GM12872 (cell line): ENCODE measurements at regions not wholly inside any gene's neighbourhood (a gene's known extent, or its start where the extent isn't known, plus 50 kb on each side); places are given as distances from the start of the nearest gene placed in this dataset.

Source experiments
- TF ChIP-seq, protein P1 (sequence below): IDR thresholded peaks from 3 replicates; pipeline ENCODE4 v1.5.1; 2011; ENCODE audit warnings: low read depth, mild to moderate bottlenecking, low read length, moderate library complexity; ENCODE audit not compliant: insufficient read depth

GRCh38 chr1:217953330-217953729 is 322.2 kb downstream of the SPATA17 start:
- TF ChIP-seq, protein P1, sequence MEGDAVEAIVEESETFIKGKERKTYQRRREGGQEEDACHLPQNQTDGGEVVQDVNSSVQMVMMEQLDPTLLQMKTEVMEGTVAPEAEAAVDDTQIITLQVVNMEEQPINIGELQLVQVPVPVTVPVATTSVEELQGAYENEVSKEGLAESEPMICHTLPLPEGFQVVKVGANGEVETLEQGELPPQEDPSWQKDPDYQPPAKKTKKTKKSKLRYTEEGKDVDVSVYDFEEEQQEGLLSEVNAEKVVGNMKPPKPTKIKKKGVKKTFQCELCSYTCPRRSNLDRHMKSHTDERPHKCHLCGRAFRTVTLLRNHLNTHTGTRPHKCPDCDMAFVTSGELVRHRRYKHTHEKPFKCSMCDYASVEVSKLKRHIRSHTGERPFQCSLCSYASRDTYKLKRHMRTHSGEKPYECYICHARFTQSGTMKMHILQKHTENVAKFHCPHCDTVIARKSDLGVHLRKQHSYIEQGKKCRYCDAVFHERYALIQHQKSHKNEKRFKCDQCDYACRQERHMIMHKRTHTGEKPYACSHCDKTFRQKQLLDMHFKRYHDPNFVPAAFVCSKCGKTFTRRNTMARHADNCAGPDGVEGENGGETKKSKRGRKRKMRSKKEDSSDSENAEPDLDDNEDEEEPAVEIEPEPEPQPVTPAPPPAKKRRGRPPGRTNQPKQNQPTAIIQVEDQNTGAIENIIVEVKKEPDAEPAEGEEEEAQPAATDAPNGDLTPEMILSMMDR: no peak

DNA sequence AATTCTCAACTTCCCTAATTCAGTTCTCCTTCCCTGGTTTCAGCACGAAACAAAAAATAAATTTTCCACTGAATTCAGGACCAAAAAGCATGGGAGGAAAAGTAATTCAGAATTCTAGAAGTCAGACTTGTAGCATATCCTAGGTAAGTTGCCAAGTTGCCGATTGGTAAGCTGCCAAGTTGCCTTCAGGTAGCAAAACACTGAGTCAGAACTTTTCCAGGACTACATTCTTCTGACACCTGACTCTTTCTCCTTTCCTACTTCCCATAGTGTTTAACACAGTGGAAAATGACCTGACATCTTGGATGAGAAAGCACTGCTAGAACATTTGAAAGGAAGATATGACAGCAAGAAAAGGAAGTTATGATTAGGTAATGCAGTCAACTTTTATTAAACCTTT is 322.8 kb downstream of the SPATA17 start:
- TF ChIP-seq, protein P1: no peak

DNA sequence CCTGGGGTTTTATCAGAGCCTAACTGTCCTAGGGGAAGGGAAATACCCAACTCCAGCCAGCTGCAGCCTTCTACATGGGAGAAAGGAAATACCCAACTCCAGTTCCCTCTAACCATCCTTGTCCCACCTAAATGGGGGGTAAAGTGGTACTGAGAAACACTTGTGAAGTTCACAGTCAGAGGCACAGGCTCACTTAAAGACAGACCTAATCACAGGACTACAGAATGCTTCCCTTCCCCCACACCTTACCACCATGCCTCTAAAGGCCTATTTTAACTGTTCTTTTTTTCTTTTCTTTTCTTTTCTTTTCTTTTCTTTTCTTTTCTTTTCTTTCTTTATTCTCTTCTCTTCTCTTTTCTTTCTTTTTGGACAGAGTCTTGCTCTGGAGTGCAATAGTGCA is 324.6 kb downstream of the SPATA17 start:
- TF ChIP-seq, protein P1: no peak

DNA sequence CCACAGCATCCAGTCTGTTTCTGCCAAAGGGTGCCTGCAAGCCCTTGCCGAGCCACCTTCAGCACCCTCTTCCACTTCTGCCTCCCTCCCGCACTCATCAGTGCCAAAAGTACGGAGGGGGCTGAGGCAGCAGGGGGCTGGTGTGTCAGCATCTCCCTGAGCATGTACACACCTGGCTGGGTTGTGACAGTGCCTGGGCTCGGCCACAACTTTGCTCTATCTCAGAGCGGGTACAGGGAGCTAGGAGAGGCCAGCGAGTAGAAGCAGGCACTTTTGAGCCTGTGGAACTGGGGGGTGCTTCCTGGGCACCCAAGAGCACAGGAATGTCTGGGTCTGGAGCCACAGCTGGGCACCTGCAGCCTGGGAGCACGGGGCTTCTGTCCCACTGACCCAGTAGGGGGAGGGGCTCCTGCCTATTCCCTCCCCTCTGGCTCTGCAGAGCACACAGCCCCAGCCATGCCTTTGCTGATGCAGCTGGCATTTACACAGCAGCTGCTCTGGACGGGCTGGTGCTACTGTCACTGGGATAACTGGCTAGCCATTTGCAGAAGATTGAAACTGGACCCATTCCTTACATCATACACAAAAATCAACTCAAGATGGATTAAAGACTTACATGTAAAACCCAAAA is 319.8 kb upstream of the RRP15 start:
- TF ChIP-seq, protein P1: no peak

DNA sequence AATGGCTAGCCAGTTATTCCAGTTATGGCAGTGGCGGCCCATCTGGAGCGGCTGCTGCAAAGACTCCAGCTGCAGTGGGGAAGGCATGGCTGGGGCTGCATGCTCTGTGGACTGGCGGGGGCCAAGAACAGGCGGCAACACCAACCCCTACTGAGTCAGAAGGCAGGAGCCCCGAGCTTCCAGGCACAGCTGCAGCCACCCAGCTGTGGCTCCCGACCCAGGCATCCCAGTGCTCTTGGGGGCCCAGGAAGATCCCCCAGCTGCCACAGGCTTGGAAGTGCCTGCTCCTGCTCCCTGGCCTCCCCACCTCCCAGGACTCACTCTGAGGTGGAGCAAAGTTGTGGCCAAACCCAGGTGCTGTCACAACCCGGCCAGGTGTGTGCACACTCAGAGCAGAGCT is 317.0 kb upstream of the RRP15 start:
- TF ChIP-seq, protein P1: no peak

- TF ChIP-seq, protein P1: no peak
Measured at GRCh38 chr1:217969428-217969827, 315.7 kb upstream of the RRP15 start.

- TF ChIP-seq, protein P1: no peak
Measured at GRCh38 chr1:217977943-217978342, 307.1 kb upstream of the RRP15 start.
